NCI-H1436 (cell line): ENCODE measurements at regions not wholly inside any gene's neighbourhood (a gene's known extent, or its start where the extent isn't known, plus 50 kb on each side); places are given as distances from the start of the nearest gene placed in this dataset.
"Not testable (repeated sequence)": the region's sequence is repeated elsewhere in the genome, so short reads cannot be mapped to it uniquely, and the experiment has no call there.

ENCODE experiments used
- DNase-seq: peaks from one replicate; lab custom pipeline; 2025; lab: John Stamatoyannopoulos, UW

DNA sequence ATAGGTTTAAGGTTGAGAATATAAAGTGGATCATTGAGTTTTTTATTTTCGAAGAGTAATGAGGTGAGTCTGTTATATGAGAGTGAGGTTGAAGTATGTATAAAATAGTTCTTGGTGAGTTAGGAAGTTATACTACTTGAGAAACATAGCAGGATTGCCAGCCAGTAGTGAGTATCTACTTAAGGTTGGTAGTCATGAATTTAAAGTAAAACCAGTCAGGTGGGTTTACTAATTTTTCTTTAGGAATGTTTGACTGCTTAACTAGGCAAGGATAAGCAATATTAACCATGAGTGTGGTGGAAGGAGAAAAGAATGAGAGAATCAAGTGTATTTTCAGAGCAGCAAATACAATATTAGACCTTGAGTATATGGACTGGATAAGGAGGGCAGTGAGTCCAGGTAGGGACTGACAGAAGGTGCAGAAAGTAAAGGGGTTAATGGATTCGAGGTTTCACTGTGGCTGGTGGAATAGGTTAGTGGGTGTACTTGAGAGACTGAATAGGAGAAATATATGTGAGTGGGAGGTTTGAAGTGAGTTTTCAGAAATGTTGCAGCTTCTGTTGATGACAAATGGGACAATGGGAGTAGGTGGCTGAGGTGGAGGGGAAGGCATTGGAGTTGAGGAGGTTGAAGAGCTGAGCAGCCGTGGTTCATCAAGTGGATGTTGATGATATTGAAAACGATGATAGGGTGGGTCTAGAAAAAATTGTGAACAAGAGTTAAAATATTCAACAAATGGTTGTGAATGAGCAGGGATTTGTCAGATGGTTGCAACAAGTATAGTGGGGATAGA lies 232.5 kb upstream of the ASCC3 start:
- DNase-seq, result no peak

DNA sequence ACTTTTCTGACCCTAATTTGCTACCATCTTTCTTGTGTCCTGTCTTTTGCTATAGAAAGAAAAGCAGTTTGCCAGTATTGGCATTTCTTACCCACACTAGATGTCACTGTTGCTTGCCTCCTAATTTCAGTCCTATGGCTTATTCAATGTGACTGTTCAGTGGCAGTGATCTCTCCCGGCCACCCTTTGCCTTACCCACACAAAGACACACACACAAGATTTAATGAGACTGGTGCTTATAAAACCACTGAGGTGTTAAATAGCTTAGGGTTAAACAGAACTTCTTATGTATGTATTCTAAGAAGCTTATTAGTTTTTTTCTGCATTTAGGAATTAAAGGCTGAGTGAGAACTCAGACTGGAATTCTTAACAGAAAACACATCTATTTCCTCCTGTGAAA lies 233.6 kb upstream of the ASCC3 start:
- peak; percentile 29 for DNase-seq

DNA sequence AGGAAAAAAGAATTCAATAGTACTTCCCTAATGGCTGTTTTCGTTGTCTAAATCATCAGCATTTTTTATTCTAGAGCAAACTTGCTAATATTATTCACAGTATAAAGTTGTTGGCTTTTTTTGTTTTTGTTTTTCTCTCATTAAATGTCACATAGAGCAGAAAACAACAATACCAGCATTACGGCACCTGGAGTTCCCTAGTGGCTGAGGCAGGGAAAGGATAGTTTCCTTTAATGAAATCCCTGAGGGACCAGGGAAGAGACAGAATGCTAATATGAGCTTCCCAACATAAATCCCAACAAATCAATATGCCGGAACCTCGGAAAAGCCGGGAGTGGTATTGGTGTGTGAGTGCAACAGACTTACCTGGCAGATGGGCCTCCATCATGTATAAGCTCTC lies 235.2 kb upstream of the ASCC3 start:
- DNase-seq, result no peak

DNA sequence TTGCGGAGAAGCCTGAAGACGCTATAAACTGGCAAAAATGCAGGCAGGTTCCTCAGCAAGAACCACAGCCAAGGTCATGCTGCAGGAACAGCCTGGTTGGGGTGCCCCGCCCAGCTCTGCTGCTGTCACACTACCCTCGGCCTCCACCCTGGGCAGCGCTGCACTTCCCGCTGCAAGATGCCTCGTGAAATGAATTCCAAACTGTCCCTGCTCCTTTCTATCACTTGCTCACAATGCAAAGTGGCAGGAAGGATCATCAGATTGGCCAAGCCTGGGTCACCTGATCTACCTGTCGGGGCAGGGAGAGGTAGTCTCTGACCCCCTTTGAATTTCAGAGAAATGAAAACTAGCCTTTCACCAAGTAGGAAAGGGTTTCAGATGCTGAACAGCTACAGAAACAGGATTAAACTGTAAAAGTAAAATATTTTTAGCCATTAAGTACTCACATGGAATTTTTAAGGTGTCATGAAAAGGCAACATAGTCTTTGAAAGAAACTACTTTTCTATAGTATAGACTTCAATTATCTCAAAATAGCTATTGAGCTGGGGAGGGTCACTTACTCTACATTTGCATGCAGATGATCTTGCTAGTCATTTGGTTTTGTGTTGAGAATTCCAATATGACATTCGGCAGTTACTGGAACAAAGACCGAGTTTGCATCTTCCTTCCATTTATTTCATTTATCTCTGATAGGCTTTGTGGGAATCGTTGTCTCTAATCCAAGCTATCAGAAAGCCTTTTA lies 236.4 kb upstream of the ASCC3 start:
- DNase-seq, result no peak

DNA sequence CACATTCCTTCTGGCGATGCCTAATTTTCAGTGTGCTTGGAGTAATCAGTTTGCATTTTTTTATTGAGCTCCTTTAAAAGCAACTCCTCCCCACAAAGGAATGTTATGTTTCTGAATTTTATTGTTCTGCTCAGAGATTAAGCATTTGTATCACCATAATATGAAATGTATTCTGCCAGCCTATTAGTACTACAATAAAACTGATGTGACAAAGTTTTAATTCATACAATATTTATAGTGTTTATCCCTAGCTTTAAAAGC lies 236.9 kb upstream of the ASCC3 start:
- no peak for DNase-seq

DNA sequence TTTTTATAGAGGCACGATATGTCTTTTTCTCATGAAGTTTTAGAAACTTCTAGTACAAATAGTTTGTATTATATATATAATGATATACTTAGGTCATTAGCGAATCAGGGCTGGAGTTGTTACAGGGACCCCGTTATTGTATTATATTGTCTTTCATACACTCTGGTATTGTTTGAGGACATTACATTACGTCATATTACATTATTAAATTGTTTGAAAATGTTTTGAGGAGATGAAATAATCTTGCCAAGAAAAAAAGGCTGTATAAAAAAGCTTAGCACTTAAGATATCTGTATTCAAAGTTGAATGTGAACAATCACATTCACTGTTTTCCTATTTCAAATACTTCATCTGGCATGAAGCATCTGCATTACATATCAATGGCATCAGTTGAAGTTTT lies 239.6 kb upstream of the ASCC3 start:
- DNase-seq, result no peak

DNA sequence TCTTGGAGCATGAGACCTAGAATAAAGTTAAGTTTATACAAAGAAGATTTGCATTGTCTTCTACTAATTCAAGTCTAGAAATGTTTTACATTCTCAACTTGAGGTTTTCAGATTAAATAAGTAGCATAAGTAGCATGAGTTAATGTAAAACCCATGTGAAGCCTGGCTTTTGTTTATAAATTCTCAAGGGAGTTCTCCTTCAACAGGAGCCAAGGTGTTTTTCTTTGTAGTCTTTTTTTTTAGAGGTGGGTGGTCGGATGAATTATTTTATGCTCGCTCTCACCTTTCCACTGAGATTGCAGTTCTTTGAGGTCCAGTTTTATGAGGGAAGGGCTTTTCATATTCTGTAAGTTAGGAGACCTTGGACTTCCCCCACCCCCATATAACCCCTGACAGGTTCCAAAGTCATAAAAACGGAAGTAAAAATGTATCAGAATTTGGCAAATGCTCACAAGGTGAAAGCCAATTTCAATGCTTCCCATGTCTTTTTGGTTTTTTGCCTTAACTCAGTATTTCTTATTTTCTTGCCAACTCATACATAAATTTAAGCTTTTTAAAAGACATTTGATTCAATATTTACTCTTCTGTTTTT lies 244.3 kb upstream of the ASCC3 start:
- no peak for DNase-seq

DNA sequence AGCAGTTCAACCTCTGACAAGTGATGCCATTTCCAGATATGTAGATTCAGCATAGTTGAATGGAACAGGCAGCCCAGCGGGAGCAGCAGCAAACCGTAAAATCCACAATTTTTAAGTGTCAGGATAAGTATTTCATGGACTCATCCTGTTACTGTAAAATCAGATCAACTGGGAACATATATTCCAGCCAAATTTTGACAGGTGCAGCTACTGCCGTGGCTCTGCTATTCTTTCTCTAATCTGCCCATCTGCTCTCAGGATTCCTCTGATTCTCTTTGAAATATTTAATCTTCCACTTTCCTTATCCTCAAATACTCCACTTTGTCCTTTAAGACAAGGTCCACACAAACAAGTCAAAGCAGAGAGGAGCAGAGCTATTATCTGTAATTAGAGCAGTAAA lies 245.4 kb upstream of the ASCC3 start:
- no peak for DNase-seq

DNA sequence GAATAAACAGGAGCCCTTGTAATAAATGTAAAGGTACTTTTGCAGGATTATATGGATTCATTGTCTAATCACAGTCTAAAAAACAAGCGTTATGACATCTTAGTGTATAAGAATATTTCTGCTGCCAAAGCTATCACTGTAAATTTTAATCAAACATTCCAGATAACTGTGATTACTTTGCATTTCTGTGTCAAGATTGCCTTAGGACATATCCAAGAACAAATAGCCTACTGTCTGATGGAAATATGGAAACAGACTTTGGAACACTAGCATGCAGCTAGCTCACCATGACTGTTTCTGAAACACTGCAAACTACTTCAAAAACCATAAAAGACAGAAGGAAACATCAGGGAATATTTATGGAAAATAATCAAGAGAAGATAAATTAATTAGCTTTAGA lies 248.7 kb upstream of the ASCC3 start:
- DNase-seq, result no peak

DNA sequence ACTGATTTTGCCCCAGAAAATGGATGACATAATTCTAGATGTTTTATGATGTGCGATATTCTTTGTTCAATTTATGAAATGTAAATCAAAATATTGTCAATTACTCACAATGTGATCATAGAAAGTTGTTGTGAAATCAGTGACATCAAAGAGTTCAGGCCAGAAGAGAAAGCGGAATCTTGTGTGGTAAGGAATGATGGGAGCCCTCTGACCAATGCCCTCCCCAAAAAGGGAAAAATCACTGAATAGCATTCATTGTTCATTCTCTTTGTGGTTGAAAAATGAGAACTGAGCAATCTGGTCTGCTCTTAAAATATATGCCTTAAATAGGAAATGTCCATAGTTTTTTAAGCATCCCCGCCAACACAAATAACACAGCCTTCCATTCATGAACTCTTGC lies 247.1 kb upstream of the GRIK2 start:
- DNase-seq, result no peak

DNA sequence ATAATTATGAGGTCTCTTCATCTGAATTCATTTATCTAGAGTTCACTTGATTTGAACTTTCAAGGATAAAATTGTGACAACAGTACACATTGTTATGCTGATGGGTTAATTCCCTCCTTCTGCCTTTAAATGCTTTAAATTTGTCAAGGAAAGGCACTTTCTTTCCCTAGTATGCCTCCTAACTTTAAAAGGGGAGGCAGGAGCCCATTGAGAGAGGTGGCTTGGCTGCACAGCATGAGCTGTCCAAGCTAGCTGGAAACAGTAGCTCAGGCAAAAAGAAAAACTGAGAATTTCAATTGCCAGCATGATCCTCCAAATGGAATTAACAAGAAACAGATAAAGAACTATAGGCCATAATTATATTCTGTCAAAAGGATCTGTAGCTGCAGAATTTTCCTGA lies 243.3 kb upstream of the GRIK2 start:
- no peak for DNase-seq

DNA sequence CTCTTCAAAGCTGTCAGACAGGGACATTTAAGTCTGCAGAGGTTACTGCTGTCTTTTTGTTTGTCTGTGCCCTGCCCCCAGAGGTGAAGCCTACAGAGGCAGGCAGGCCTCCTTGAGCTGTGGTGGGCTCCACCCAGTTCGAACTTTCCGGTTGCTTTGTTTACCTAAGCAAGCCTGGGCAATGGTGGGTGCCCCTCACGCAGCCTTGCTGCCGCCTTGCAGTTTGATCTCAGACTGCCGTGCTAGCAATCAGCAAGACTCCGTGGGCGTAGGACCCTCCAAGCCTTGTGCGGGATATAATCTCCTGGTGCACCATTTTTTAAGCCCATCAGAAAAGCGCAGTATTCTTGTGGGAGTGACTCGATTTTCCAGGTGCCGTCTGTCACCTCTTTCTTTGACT lies 235.9 kb upstream of the GRIK2 start:
- DNase-seq, result not testable (repeated sequence)

DNA sequence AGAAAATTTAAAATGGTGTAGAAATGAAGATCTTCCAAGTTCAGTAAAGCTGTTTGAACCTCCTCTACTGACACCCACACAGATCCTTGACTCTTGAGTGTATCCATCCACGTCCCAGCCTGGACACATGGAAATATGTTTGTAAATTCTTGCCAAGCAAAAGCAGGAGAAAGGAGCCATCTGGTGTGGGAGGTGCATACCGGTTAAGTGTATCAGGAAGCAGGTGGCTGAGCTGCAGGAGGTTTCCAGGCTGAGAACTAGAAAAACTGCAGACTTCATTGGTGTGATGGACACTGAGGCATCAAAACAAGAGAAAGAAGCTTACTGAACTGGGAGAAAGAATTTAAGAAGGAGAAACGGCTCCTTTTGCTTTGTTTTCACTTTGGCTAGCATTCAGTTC lies 229.9 kb upstream of the GRIK2 start:
- no peak for DNase-seq

DNA sequence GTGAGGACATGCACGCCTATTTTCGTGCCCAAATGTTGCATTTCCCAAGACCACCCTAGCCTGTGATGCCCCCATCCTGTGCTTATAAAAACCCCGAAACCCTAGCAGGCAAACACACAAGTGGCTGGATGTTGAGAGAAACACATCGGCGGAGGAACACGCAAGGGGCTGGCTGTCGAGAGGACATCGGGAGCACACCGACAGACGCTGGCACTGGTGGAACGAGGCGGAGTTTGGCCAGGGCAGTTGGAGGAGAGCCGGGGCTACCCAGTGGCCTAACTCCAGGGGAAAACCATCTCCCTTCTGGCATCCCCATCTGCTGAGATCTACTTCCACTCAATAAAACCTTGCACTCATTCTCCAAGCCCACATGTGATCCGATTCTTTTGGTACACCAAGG lies 225.9 kb upstream of the GRIK2 start:
- DNase-seq, result no peak

DNA sequence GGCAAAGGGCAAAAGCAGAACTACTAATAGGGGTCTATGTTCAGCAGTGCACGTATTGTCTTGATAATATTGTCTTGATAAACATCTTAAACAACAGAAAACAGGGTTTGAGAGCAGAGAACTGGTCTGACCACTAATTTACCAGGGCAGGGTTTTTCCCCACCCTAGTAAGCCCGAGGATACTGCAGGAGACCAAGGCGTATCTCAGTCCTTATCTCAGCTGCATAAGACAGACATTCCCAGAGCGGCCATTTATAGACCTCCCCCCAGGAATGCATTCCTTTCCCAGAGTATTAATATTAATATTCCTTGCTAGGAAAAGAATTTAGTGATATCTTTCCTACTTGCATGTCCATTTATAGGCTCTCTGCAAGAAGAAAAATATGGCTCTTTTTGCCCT lies 222.5 kb upstream of the GRIK2 start:
- DNase-seq, result not testable (repeated sequence)

DNA sequence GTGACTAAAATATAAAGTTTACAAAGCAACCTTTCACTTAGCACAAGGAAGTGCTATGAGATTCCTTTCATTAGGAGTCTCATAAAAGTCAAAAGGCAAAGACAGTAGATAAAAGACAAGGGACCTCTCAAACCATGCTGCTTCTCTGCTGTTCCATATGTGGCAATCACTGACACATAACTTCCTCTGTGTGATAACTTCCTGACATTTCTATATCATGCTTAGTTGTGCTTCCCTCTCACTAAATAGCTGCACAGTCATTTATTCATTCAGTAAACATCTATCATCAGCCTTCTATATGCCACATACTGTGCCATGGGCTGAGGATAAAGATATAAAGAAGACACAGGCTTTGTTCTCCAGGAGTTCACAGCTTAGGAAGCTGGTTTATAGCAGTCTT lies 214.8 kb upstream of the GRIK2 start:
- no peak for DNase-seq

DNA sequence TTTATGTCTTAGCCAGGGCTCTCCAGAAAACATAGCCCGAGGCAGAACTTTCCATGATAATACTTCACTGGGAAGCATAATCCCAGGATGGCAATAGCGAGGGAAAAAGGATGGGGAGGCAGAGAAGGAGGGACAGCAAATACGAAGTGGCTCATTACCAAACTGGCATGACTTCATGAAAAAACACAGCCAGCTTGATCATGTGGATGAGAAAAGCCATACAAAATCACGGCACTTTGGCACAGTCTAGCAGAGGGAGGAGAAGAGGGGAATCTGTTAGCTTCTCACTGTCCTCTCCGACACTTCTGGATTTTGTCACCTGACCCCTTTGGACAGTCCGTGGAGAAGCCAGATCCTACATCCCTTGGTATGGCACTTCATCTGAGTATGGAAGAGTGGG lies 212.5 kb upstream of the GRIK2 start:
- no peak for DNase-seq

DNA sequence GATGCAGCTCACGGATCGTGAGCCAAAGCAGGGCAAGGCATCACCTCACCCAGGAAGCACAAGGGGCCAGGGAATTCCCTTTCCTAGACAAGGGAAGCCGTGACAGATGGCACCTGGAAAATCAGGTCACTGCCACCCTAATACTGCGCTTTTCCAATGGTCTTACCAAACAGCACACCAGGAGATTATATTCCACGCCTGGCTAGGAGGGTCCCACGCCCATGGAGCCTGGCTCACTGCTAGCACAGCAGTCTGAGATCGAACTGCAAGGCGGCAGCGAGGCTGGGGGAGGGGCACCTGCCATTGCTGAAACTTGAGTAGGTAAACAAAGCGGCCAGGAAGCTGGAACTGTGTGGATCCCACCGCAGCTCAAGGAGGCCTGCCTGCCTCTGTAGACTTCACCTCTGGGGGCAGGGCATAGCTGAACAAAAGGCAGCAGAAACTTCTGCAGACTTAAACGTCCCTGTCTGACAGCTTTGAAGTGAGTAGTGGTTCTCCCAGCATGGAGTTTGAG lies 205.2 kb upstream of the GRIK2 start:
- not testable (repeated sequence) for DNase-seq

DNA sequence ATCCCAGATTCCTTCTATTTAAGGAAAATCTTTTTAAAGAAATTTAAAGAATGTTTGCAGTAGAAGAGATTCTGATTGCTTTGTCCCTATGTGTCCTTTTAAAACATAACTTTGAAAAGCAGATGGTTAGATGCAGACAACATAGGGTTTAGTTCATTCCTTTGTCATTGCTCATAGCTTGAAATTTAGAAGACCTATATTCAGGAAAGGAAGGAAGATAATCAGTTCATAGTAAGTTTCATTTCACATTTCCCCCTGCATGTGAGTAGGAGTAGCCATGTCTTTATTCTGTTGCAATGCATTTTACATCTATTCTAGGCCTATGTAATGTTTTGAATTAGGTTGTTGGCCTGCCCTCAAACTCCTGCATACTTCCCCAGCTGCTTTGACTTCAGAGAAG lies 197.9 kb upstream of the GRIK2 start:
- no peak for DNase-seq

DNA sequence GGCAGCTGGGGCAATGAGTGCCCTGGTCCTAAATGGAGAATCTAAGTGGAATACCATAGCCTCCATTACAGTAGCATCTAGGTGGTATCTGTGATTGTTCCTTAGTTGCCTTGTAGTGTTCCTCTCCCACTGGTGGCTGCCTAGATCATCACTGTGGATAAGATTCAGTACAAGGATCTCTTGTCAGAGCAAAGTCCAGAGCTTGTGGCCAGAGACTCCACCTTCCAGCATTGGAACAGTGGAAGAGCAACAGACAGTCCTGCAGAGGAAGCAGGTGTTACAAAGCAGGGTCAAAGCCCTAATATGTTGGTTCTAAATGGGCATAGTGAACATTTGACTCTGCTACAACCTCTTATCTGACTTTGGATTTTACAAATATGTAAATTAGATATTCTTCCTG lies 194.1 kb upstream of the GRIK2 start:
- no peak for DNase-seq

DNA sequence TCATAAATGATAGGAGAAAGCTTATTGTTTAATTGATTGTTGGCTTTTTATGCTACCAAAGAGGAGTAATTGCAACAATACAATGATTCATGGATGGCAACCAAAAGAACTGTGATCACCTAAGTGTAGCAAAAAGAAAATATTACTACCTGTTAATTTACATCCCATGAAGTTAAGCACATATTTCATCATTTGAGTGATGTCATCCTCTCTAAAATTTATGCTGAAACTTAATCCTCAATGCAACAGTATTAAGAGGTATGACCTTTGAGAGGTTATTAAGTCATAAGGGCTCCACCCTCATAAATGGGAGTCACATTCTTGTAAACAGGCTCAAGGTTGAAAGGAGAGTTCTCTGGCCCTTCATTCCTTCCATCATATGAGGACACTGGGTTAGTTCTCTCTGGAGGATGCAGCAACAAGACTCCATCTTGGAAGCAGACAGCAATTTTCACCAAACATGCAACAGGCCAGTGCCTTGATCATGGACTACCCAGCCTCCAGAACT lies 190.6 kb upstream of the GRIK2 start:
- DNase-seq, result no peak

DNA sequence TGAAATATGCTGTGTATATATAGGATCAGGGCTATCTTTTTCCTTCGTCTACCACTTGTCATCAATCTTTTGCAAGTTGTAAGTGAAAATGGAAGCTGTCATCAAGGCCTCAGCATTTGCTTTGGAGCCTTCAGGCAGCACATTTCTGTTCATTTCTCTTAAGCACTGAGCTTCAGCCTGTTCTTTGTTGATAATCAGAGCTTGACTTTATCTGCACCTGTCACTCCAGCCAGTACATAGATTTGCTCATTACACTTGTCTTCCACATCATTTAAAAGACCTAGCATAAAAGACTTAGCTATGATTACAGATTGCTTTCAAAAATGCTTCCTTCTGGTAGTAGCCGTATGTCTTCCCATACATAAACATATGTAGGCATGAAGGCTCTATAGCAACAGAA lies 189.8 kb upstream of the GRIK2 start:
- no peak for DNase-seq

DNA sequence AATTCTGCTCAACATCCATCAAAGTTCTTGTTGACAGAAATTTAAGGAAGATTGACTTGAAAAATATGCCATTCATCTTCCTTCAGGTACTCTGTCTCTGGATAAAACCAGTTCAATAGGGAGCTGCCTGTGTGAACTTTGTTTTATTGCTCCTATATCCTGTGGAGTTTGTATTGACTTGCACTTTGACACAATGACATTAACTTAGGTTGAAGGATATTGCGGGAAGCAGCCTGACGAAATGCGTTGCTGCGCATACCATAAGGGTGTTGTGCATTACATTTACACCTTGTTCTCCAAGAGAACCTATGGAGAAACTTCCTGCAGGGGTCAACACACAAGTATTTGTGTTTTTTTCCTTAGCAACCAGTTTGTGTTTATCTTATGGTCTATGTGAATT lies 185.4 kb upstream of the GRIK2 start:
- no peak for DNase-seq
